SU-DHL-6 (cell line): ENCODE measurements at regions not wholly inside any gene's neighbourhood (a gene's known extent, or its start where the extent isn't known, plus 50 kb on each side); places are given as distances from the start of the nearest gene placed in this dataset.

Experiments
- EZH2phosphoT487 ChIP-seq: fragments of 200-600 bp; sonication (generic), shearing (Covaris generic); conservative IDR thresholded peaks from 2 replicates; pipeline ENCODE4 v1.6.1; 2018; ENCODE audit warnings: mild to moderate bottlenecking, antibody characterized with exemption, low read length, moderate library complexity, mixed read lengths
- TF ChIP-seq, protein P1 (sequence below): fragments of 200-600 bp; sonication (generic); IDR thresholded peaks from one replicate; pipeline ENCODE4 v1.5.1; 2017; ENCODE audit warnings: antibody characterized with exemption, mild to moderate bottlenecking, low read length, moderate library complexity; ENCODE audit not compliant: insufficient read depth, poor library complexity, severe bottlenecking

- TF ChIP-seq, protein P1, sequence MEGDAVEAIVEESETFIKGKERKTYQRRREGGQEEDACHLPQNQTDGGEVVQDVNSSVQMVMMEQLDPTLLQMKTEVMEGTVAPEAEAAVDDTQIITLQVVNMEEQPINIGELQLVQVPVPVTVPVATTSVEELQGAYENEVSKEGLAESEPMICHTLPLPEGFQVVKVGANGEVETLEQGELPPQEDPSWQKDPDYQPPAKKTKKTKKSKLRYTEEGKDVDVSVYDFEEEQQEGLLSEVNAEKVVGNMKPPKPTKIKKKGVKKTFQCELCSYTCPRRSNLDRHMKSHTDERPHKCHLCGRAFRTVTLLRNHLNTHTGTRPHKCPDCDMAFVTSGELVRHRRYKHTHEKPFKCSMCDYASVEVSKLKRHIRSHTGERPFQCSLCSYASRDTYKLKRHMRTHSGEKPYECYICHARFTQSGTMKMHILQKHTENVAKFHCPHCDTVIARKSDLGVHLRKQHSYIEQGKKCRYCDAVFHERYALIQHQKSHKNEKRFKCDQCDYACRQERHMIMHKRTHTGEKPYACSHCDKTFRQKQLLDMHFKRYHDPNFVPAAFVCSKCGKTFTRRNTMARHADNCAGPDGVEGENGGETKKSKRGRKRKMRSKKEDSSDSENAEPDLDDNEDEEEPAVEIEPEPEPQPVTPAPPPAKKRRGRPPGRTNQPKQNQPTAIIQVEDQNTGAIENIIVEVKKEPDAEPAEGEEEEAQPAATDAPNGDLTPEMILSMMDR: no peak
- no peak for TF ChIP-seq EZH2phosphoT487
Measured at GRCh38 chr4:34187056-34187455, 2057.3 kb downstream of the ARAP2 start.
